GM18907 (cell line): ENCODE measurements at regions not wholly inside any gene's neighbourhood (a gene's known extent, or its start where the extent isn't known, plus 50 kb on each side); places are given as distances from the start of the nearest gene placed in this dataset.

ENCODE experiments used
- ATAC-seq: cut with Tn5 transposase; IDR thresholded peaks from one replicate; pipeline ENCODE4 v1.9.1; 2021; ENCODE audit warnings: mild to moderate bottlenecking, moderate library complexity; ENCODE audit not compliant: unreplicated experiment

- ATAC-seq: no peak
Measured at GRCh38 chr7:106423821-106424475, 139.2 kb upstream of the NAMPT start.

GRCh38 chr7:106423111-106423510, 138.3 kb upstream of the NAMPT start:
- ATAC-seq: no peak

- ATAC-seq: no peak
Measured at GRCh38 chr7:106421181-106421762, 136.5 kb upstream of the NAMPT start.

DNA sequence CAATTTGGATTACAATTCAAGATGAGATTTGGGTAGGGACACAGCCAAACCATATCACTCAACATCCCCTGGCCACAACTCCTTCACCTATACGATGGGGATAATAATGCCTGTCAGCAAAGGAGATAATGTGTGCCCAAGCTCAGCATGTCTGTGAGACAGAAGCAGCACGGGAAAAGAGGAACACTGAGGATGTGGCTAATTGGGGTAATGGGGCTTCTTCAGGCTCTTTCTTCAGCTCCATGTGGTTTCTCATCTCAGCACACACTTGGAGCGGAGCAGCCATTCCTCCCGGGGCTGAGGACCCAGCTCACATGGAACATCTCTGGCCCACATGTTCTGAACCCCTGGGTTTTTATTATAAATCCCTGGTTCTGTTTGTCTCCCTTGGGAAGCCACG, 136.0 kb upstream of the NAMPT start:
- no peak for ATAC-seq

- ATAC-seq: no peak
Measured at GRCh38 chr7:106420210-106420609, 135.4 kb upstream of the NAMPT start.

DNA sequence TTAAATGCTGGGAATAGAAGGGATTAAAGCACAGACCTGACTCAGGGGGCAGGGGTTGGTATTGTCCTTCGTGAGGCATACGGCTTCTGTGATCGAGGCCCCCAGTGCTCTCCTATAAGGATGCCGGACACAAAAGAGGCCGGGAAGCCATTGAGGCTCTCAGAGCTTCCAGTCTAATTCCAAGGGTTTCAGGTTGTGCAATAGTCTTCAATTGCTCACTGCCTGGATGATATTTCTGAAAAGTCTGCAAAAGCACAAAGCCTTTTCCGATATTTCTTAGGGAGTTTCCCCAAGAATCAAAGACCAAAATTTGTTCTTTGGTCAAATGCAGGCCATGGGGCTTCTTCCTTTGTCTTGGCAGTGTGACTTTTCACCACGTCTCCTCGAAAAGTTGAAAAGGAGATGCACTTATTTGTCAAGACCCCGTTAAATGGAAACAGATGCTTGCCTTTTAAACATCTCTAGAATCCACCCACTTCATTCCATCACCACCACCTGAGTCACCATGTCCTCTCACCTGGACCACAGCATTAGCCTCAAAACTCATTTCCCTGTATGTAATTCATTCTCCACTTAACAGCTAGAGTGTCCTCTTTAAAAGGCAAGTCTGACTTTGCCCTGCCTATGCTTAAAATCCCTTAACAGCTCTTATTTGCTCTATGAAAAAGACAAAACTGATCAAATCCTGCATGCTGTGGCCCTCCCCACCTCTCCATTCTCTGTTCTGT, 134.8 kb upstream of the NAMPT start:
- no peak for ATAC-seq

DNA sequence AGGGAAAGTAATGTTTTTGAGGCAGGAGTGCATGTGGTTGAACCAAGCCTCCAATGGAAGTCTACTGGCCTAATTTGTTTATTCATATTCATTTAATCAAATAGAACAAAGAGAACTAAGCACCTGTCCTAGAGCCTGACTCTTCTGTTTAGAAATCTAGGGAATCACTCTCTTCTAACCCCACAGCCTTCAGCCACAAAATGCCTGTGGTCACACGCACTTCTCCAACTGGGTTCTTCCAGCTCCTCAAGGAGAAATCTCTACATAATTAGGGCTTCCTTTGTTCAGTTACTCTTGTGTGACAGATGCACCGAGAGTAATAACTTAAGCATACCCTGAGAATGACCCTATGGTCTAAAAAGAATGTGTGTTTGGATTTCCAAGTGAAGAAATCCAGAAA, 133.7 kb upstream of the NAMPT start:
- no peak for ATAC-seq

- no peak for ATAC-seq
Measured at GRCh38 chr7:106418094-106418493, 133.3 kb upstream of the NAMPT start.

GRCh38 chr7:106417273-106417902, 132.6 kb upstream of the NAMPT start:
- no peak for ATAC-seq

- ATAC-seq: no peak
Measured at GRCh38 chr7:106416430-106416829, 131.6 kb upstream of the NAMPT start.

DNA sequence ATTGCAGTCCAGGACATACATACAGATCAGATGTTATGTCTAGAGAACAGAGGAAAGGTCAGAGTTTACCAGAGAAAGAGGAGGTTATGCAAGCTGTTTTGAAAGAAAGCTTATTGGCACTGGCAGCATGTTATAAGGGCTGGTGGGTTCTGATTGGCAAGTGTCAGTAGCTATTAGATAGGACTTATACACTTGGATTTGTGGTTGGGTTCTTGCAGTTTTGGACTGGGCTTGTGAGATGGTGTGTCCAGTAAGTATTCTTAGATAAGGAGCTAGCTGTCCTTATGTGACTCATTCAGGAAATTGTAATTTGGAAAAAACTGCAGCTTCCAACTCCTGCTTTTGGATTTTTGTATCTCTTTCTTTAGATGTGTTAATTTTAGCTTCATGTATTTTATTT, 130.7 kb upstream of the NAMPT start:
- ATAC-seq: no peak

GRCh38 chr7:106413446-106413845, 128.7 kb upstream of the NAMPT start:
- no peak for ATAC-seq

GRCh38 chr7:106405697-106406141, 120.9 kb upstream of the NAMPT start:
- no peak for ATAC-seq

DNA sequence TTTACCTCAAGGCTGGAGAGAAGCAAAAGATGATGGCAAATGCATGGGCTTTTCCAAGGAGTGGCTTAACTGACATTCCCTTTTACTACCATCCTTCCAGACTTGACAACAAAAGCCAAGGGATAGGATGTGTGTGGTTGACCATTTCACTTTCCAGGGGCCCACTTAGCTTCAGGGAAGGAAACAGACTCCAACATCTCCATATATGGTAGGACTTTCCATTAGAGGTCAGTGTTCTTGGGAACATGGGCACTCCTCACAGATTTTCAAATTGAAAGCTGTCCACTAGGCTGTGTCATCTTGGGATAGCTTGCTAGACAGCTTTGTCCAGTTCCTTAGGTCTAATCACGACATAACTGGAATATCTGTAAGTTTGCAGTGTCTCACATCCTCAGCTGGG, 118.1 kb upstream of the NAMPT start:
- ATAC-seq: no peak

- no peak for ATAC-seq
Measured at GRCh38 chr7:106400923-106401322, 116.1 kb upstream of the NAMPT start.

DNA sequence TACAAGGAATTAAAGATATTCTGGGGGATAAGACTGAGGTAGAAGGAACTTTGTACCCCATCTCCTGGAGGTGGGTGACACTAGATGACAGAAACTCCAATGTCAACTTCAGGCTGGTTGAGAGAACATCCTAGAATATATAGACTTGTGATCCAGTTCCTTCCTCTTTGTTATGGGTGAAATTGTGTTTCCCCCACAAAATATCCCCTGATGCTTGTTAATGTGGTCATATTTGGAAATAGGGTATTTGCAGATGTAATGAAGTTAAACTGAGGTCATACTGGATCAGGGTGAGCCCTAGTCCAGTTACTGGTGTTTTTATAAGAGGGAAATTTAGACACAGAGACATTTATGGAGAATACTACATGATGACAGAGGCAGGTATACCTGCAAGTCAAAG, 114.0 kb upstream of the NAMPT start:
- ATAC-seq: no peak

DNA sequence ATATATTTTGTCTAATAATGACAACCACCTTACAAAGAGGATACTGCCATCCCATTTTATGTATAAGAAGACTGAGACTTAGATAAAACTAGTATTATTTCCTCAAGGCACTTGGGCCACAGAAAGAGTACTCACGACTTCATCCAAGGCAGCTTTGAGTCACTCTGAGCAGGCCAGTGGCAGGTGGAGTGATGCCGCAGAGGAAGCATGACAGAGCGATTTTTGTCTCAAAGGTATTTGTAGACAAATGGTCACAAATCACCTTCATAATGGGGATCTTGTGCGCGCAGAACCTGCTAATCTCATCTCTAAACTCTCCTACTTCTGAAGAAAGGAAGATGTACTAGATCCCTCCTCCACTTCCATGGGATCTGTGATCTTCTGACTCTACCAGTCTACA, 113.2 kb upstream of the NAMPT start:
- ATAC-seq: no peak

DNA sequence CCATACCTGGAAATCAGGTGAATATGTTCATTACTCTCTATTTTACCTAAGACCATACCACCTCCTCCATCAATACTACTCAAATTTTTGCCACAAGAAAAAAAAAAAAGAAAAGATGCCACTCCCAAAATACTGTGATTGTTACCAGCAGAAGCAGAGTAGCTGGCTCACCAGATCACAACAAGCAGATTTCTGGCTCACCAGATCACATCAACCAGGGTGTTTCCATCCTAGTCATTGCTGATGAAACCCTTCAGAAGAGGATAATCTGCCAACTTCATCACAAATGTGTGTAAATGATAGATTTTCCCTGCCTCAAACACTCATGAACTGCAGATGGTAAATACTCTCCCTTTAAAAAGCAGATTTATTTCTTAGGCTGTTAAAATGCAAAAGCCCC, 109.7 kb upstream of the NAMPT start:
- ATAC-seq: no peak

GRCh38 chr7:106393564-106394251, 108.9 kb upstream of the NAMPT start:
- no peak for ATAC-seq

GRCh38 chr7:106392590-106392989, 107.8 kb upstream of the NAMPT start:
- ATAC-seq: no peak

GRCh38 chr7:106392144-106392543, 107.4 kb upstream of the NAMPT start:
- ATAC-seq: no peak
